Caki2 (cell line): ENCODE measurements at regions not wholly inside any gene's neighbourhood (a gene's known extent, or its start where the extent isn't known, plus 50 kb on each side); places are given as distances from the start of the nearest gene placed in this dataset.

Experiments used
- DNase-seq: peaks from one replicate; pipeline ENCODE4 v3.0.0-alpha.2; 2015; ENCODE audit warnings: low read depth
- in situ Hi-C: cut with HindIII; loops from 2 replicates; pipeline ENCODE4 v1.10.0; 2016; ENCODE audit warnings: low sequenced_read_pairs, low pct_unique_long_range_greater_than_20kb, mixed read lengths

DNA sequence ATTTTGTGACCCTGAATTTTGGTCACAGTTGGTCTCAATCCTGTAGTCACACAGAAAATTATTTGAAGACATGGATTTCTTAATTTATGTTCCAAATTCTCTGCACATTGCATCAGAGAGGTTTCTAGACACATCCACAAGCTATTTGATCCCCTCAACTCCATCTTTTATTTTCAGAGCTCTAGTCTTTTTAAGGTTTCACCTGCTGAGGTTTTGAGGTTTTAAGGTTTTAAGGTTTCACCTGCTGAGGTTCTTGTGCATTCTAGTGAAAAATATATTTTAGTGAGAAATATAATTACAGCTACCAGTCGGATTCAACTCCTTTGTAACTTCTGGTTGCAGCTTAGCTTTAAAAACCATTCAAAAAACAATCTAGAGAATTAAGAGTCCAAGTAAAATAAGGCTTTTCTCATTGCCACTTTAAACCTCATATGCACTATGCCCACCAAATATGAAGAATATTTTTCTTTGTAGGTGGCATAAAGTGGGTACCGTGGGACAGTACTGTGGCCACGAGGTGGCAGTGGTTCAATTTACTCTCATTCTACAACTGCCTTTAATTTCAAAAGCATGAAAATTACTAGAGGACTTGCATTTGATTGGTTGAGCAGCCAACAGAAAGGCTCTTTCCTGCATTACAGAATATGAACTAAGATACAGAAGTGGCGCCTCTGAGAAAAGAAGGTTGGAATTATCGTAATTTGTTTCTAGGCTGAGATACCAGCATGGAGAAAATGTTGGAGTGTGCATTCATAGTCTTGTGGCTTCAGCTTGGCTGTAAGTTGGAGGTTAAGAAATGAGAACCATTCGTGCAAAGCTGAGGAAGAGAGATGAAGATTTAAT, 366.5 kb upstream of the OR4E1 start:
- in situ Hi-C loops: no loop called here
- peak; percentile 10 for DNase-seq

DNA sequence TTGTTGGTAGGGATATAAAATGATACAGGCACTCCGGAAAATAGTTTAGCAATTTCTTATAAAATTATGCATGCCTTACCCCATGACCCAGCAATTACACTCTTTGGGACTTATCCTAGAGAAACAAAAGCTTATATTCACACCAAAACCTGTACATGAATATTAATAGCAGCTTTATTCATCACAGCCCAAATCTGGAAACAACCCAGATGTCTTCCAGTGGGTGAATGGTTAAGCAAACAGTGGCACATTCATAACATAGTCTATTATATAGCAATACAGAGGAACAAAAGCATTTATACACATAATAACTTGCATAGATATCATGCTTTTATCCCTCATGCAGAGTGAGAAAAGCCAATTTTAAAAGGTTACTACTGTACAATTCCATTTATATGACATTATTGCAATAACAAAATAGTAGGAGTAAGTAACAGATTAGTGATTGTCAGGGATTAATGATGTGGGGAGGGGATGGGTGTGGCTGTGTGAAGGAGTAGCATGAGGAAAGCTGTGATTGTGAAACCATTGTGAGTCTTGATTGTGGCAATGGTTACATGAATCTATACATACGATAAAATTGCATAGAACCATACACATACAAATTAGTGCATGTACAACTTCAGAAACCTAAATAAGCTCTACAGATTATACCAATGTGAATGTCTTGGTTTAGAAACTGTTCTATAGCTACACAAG, 363.1 kb upstream of the OR4E1 start:
- no peak for DNase-seq
- in situ Hi-C loops: no loop called here

DNA sequence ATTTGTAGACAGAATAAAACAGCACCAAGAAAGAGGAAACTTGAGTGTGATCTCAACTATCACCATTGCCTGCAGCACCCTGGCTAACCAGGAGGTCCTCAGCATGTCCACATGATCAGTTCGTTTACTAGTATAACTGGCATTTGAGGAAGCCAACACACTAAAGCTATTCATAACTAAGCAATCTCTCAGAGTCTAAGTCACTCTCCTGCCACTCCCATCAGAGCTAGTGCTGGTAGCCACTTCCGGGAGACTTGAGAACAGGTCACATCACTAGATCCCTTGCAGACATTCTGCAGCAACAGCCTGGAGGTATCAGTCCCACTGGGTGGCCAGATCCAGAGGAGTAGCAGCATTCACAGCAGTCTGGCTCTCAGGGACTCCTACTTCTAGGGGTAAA, 352.9 kb upstream of the OR4E1 start:
- no peak for DNase-seq
- in situ Hi-C loops: no loop called here

DNA sequence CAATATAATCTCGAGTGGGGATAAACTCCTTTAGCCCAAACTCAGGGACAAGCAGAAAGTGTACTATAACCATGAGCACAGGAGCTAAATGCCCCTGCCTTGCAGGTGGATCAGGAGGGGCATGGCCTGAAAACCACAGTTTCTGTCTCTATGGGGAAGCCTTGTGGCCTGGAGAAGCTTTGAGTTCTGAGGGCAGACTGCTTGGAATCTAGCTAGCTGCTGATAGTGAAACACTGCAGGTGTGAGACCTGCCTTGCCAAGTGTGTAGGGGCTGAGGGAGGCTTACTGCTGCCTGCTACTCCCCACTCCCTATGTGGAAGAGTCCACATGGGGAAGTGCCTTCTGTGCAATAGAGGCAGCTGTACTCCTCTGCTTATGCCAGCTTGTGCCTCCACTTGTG, 352.3 kb upstream of the OR4E1 start:
- DNase-seq: no peak
- in situ Hi-C loops: no loop called here

DNA sequence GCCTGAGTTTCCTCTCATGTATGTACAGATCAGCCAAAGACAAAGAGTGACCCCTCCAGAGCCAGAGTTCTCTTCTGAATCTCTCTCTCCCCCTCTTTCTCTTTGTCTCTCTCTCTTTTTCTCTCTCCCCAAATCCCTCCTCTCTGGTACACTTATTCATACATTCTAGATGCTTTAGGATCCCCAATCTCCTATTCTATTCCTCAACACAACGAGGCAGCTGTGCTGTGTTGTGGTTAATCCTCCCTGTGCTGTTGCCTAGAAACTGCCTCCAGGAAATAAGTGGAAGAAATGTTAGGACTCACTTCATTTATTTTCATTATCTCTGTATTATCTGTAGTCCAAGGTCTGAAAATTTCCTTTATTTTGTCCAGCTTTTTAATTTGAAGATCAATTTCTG, 350.5 kb upstream of the OR4E1 start:
- in situ Hi-C loops: no loop called here

DNA sequence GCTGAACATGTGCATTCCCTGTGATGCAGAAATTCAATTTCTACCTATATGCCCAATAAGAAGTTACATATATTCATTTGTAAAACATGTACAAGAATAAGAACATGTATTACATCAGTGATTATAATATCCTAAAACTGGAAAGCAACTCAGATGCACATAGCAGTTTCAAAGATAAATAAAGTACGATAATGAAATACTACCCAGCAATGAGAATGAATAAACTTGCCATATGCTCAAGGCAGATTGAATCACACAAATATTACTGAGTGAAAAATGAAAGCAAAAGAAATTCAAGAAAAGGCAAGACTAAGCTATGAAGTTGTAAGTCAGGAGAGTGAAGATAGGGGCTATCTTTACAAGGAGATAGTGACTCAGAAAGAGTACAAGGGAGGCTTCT, 345.3 kb upstream of the OR4E1 start:
- DNase-seq: no peak
- in situ Hi-C loops: no loop called here

More for the DNA sequence above, 350.5 kb upstream of the OR4E1 start:
- no peak for DNase-seq

DNA sequence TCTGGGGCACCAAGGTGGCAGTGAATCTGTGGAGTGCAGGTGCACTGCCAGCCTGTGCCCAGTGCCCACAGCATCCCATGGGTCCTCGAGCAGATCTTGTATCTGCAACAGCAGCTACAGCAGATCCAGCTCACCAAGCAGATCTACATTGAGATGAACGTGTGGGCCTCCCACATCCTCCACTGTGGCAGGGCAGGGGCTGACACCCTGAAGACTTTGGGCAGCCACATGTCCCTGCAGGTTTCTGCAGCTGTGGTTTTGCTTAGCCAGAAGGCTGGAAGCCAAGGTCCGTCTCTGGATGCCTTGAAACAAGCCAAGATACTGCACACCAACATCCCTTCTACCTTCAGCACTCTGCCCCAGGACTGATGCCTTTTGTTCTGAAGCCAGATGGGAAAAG, 338.8 kb upstream of the OR4E1 start:
- in situ Hi-C loops: no loop called here
- DNase-seq: no peak

DNA sequence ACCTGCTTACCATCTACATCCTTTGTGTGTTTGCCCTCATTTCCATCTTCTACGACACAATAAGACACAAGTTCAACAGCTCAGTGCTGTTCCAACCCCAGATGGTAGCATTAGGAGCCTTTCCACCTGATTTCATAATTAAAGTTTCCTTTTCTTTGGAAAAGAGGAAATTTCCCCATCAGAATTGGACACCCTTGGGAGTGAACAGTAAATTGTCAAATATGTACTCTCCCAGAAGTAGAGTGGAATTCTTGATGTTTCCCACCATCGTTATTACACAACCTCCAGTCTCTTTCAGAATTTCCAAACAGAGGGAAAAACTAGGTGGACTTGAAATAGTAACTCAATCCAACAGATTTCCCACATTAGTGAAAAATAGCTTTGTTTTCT, 337.6 kb upstream of the OR4E1 start:
- in situ Hi-C loops: no loop called here
- DNase-seq: no peak

DNA sequence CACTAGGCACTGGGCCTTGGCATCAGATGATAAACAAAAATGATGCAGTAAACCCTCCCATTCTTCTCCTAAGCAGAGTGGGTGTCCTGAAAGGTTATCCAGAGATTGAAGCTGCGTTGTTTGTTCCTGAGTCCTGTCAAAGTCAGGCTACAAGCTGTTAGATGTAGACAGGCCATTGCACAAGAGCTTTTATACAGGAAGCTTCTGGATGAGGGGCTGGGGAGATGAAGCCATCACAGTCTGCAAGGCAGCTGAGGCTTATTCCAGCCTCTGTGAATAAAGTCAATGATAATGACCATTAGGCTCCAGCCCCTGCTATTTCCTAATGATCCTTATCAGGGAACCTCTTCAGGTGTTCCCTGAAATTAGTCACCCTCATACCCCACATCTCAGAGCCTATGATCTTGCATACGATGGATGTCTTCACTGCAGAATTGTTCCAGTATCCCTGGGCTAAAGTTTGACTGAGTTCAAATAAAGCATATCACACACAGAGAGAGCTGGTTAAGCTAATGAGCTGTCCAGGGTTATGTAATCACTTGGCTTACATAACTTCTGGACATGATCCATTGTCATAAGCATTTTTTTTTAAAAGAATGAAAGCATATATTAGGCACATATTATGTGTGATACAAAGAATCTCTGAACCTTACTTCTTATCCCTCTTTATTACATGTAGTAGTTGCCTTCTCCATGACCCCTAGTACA, 337.1 kb upstream of the OR4E1 start:
- in situ Hi-C loops: no loop called here
- DNase-seq: no peak

DNA sequence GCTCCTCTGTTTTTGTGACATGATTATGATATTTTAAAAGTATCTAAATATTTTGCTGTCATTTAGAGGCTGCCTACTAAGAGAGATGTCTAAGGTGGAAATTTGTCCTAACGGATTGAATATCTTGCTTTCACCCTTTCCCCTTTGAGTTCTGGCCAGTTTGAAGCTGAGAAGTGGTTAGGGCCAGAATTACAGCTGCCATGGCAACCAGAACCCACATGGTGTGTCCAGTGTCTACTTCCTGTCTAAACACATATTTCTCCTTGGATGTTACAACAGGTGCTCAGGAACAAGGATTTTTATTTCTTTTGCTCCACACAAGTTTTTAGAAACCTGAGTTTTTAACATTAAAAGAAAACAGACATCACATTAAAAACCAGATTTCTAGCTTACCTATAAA, 335.1 kb upstream of the OR4E1 start:
- DNase-seq: no peak
- in situ Hi-C loops: no loop called here

DNA sequence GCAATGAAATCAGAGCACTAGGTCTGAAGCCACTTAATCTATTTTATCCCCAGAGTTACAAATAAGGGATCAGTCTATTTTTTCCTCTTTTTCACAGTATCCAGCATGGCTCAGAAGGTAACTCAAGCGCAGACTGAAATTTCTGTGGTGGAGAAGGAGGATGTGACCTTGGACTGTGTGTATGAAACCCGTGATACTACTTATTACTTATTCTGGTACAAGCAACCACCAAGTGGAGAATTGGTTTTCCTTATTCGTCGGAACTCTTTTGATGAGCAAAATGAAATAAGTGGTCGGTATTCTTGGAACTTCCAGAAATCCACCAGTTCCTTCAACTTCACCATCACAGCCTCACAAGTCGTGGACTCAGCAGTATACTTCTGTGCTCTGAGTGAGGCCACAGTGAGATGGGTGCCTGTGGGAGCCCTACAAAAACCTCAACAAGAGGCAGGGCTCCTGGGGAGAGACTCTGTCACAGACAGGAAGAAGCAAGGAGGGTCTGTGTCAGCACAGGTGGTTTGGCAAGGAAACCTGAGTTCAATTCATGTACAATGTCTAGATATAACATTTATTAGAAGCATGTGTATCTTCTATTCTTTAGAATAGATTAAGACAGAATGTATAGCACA, 334.3 kb upstream of the OR4E1 start:
- DNase-seq: no peak
- in situ Hi-C loops: no loop called here

DNA sequence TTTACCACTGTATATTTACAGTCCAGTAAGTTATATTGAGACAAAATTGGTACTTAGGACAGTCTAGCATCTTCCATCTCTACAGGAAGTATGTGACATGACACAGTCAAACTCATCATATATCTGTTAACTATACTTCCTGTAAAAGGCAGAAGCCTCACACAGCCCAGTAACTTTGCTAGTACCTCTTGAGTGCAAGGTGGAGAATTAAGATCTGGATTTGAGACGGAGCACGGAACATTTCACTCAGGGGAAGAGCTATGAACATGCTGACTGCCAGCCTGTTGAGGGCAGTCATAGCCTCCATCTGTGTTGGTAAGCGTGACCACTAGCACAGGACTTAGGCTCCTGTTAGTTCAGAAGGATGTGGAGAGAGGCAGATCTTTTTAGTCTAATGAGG, 333.7 kb upstream of the OR4E1 start:
- in situ Hi-C loops: no loop called here
- no peak for DNase-seq

DNA sequence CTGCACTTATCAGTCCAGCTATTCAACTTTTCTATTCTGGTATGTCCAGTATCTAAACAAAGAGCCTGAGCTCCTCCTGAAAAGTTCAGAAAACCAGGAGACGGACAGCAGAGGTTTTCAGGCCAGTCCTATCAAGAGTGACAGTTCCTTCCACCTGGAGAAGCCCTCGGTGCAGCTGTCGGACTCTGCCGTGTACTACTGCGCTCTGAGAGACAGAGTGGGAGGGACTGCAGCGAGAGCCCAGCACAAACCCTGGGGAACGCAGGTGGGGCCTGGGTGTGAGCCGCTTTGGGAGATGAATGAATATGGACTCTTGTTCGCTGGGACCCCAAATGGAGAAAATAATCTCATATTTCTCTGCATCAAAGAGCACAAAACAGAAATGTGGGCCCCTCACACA, 329.8 kb upstream of the OR4E1 start:
- DNase-seq: no peak
- in situ Hi-C loops: no loop called here

DNA sequence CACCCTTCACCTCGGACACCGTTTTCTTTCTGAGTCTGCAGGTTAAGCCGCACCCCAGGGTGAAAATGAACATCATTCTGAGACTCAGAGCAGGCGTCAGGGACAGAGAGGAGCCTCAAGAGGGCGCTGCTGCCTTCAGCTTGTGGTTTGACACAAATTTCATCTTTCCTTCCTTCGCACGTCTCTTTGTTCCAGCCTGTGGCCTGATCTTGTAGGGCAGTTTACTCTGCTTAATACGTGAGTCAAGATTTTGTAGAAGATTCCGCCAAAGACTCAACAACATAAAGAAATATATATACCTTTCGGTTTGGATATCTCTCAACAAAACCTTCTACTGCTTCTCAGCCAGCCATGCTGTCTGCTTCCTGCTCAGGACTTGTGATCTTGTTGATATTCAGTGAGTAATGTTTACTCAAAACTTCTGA, 329.3 kb upstream of the OR4E1 start:
- in situ Hi-C loops: no loop called here
- no peak for DNase-seq

DNA sequence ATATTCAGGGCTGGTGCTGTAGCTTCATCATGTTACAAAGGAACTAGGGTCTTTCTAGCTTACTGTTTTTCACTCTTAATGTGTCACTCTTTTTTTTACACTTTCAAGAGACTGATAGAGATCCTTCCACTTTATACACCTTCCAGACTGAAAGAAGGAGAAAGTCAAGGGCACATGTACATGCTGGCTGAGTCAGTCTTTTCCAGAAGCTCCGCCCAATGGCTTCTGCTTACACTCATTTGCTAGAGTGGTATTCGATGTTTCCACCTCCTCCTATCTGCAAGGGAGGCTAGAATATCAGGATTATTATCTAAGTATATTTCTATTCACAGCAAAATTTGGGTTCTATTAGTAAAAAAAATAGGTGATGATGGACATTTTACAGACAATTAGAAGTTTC, 325.8 kb upstream of the OR4E1 start:
- in situ Hi-C loops: no loop called here
- no peak for DNase-seq

DNA sequence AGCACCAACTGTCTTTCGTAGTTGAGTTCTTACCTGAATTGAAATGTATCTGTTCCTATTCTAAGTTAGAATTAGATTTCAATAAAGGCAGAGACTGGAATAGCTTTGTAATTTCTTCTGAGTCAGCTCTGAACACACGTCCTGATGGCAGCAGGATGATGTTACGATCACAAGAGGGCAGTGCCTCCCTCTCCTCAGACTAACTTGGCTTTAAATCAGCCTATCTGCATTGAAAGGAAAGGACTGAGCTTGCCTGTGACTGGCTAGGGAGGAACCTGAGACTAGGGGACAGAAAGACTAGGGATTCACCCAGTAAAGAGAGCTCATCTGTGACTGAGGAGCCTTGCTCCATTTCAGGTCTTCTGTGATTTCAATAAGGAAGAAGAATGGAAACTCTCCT, 323.7 kb upstream of the OR4E1 start:
- in situ Hi-C loops: no loop called here
- peak; percentile 48 for DNase-seq

DNA sequence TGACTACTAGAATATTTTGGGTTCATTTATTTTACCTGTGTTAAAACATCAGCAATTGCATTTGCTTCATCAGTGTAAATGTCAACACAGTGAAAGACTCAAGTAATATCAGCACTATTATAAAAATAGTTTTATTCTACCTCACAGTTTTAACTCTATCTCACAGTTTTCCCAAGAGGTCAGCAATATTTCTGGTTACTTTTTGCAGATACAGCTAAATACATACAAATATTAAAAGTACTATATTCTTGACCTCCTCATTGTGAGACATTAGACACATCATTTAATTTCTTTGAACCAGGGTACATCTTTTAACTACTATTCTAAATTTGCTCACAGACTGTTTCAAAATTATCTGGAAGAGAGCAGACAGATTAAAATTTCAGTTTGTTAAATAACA, 321.7 kb upstream of the OR4E1 start:
- in situ Hi-C loops: no loop called here
- no peak for DNase-seq

DNA sequence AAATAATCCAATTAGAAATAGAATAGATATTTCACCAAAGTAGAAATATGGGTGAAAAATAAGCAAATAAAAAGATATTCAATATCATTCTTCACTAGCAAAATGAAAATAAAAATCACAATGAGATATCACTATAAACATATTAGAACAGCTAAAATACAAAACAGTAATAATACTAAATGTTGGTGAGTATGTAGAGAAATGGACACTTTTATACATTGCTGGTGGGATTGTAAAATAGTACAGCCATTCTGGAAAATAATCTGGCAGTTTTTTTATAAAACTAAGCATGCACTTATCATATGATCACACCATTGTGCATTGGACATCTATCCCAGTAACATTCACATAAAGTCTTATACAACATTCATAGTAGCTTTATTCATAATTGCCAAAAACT, 320.2 kb upstream of the OR4E1 start:
- in situ Hi-C loops: no loop called here
- DNase-seq: no peak

DNA sequence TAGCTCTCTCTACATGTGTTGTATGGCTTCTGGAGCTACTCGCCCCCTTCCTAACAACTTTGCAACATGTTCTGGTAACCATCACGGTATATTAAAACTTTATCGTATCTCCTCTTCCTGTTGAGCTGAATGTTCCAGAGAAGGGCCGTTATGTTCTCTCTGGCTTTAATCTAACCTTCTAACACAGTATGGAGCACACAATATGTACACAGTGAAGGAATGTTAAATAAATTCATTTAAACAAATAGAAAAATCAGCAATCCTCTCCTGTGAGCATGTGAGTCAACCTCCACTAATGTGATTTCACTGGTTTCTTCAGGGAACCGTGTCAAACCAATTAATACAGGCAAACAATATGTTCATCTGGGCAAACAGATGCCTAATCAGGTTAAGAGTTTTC, 319.5 kb upstream of the OR4E1 start:
- in situ Hi-C loops: no loop called here

More for the DNA sequence above, 319.5 kb upstream of the OR4E1 start:
- DNase-seq: no peak
